ENCODE measurements at regions not wholly inside any gene's neighbourhood (a gene's known extent, or its start where the extent isn't known, plus 50 kb on each side); places are given as distances from the start of the nearest gene placed in this dataset.

DNA sequence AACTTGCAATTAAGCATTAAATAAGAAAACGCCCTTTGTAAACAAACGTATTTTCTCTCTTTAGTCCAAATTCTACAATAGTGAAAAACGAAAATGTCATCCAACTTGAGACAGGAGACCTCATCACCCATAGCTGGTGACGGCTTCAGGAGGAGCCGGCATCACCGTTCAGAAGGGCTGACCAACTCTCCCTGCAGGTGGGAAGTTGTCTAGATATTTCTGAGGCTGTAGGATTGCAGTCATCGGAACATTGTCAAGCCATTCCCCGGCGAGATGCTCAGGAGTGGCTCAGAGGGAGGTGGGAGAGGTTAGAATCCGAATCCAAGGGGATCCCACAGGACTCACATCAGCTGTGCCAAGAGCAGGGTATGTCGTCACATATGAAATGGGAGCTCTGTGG is 76.7 kb downstream of the RBFOX3 start:
- no peak for DNase-seq (ENCODE audit: low read depth)
- TF ChIP-seq, protein P1, sequence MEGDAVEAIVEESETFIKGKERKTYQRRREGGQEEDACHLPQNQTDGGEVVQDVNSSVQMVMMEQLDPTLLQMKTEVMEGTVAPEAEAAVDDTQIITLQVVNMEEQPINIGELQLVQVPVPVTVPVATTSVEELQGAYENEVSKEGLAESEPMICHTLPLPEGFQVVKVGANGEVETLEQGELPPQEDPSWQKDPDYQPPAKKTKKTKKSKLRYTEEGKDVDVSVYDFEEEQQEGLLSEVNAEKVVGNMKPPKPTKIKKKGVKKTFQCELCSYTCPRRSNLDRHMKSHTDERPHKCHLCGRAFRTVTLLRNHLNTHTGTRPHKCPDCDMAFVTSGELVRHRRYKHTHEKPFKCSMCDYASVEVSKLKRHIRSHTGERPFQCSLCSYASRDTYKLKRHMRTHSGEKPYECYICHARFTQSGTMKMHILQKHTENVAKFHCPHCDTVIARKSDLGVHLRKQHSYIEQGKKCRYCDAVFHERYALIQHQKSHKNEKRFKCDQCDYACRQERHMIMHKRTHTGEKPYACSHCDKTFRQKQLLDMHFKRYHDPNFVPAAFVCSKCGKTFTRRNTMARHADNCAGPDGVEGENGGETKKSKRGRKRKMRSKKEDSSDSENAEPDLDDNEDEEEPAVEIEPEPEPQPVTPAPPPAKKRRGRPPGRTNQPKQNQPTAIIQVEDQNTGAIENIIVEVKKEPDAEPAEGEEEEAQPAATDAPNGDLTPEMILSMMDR (IDR thresholded peaks at IDR 0.05; ENCODE audit: insufficient read depth, low read depth, low read length, missing control alignments) = no peak

DNA sequence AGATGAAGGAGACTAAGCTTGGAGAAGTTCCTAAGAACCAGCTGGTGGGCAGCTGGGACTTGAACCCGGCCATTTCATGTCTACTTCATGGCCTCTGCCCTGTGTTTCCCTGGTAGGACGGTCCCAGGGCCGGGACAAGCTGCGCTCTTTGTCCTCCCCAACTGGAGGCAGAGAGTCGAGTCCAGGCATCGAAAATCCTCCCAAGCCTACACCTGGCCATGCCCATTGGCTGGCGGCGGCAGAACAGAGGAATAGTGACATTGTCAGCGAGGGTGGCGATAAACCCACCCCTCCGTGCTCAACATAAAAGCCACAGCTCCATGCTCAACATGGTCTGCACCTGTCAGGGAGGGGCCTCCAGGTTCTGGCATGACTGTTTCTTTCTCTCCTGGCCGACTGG is 77.7 kb downstream of the RBFOX3 start:
- TF ChIP-seq, protein P1 (IDR thresholded peaks at IDR 0.05; ENCODE audit: insufficient read depth, low read depth, low read length, missing control alignments) = no peak
- H3K4me3 ChIP-seq (ENCODE audit: low read length) = no peak overlapping the region
- DNase-seq (ENCODE audit: low read depth) = no peak

More for the DNA sequence above, 76.7 kb downstream of the RBFOX3 start:
- H3K4me3 ChIP-seq (ENCODE audit: low read length) = no peak overlapping the region

DNA sequence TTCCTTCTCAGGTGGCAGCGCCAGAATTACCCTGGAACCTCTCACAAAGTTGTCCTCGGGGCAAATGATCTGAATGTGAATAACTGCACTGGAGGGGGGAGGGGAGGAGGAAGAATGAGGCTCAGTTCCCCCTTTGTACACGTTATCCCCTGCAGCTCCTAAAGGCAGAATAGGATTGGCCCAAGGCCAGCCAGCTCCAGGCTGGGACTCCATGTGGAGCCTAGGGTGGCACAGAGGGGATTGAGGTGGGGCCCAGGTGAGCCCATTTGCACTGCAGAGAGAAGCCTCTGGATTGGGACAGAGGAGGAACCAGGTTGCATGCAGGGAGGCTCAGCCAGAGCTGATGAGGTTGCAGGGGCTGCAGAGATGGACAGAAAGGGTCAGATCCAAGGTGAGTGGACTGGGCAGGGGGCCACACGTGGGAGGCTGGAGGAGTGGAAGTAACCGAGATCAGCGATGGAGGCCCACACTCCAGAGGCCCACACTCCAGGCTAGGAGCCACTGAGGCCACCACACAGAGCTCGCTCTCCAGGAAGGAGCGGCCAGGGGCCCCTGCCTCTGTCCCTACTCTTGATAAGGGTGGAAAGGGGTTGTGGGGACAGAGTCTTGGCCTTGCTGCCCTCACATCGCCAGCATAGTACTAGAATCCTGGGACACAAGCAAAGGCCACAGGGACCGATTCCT is 78.6 kb downstream of the RBFOX3 start:
- no peak overlapping the region for H3K4me3 ChIP-seq (ENCODE audit: low read length)
- no peak for DNase-seq (ENCODE audit: low read depth)
- TF ChIP-seq, protein P1 (IDR thresholded peaks at IDR 0.05; ENCODE audit: insufficient read depth, low read depth, low read length, missing control alignments) = no peak

DNA sequence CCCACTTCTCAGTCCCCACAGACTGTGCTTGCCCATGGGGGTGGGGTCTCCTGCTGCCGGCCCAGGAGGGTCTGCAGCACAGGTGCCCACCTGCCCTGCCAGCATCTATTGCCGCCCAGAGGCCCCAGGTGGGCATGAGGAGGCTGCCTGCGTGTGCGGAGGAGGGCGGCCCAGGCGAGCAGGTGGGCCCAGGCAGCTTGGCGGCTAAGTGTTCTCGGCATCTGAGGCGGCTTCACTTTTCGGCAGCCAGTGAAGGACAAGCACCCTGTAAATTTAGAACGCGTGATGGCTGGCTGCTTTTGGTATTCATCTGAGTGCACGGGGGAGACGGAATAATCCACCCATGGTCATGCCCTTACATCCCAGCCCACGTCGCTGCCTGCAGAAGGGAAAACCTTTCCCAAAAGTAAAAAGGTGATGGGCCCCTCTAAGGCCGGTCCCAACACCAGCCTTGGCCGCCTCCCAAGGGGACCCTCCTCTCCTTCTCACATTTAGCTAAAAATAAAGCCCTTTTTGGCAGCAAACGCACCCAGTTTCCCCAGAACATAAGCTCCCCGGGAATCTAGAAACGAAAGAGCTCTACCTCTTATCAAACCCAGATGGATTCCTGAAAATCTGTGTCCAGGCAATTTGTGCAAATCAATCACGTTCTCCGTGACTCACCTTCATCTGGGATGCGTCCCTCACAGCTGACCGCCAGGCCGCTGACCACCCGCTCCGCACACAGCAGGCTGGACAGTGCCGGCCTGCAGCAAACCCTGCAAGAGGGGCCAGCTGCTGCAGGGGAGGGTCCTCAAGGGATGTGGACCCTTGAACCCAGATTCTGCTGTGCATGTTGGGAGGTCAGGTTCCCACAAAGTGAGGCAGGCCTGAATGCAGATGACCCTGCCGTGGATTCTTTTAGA is 79.4 kb downstream of the RBFOX3 start:
- no peak overlapping the region for H3K4me3 ChIP-seq (ENCODE audit: low read length)
- TF ChIP-seq, protein P1 (IDR thresholded peaks at IDR 0.05; ENCODE audit: insufficient read depth, low read depth, low read length, missing control alignments) = no peak

DNA sequence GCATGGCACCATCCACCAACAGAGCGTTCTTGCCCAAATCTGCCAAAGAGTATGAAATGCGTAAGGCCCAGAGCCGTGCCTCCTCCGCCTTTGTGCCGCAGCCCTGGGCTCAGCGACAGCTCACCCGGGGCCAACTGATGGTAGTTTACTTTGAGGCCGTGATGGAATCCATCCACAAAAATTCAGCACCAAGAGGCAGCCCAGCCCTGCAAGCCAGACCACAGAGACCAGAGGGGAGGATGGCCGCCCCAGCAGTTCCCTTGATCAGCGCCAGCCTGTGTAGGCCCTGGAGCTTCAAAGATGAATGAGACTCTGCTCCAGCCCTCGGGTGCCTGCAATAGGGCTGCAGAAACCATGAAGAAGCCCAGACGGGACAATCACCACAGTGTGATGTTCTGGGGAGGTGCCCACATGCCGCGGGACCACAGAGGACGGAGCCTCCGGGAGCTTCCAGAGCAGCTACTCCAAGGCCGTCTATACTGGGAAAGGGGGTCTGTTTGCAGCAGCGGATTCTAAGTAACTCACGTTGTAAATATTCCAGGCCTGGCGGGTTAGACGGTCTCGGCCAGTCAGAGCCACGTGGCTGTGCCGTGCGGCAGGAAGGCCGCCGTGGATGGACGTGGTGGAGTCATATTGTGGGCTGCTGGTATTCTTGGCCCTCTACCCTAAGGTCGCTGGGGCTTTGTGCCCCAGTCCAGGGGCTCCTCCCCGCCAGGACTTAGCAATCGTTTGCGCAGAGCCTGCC is 80.3 kb downstream of the RBFOX3 start:
- H3K4me3 ChIP-seq (ENCODE audit: low read length) = no peak overlapping the region
- TF ChIP-seq, protein P1 (IDR thresholded peaks at IDR 0.05; ENCODE audit: insufficient read depth, low read depth, low read length, missing control alignments) = no peak
- no peak for DNase-seq (ENCODE audit: low read depth)

More for the DNA sequence above, 79.4 kb downstream of the RBFOX3 start:
- no peak for DNase-seq (ENCODE audit: low read depth)

DNA sequence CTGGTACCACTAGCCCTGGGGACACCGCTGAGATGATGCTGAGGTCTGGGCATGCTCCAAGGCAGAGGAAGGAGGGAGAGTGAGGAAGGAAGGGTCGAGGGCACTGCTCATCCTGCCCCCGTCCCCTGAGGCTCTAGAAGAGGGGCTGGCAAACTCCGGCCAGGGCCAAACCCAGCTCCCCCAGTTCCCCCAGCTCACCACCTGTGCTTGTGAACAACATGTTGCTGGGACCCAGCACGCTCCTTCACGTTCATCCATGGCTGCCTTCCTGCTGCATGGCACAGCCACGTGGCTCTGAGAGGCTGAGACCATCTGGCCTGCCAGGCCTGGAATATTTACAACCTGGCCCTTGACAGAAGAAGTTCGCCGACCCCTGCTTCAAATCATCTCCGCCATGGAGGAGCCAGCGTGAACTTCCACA is 81.2 kb downstream of the RBFOX3 start:
- H3K4me3 ChIP-seq (ENCODE audit: low read length) = no peak overlapping the region
- TF ChIP-seq, protein P1 (IDR thresholded peaks at IDR 0.05; ENCODE audit: insufficient read depth, low read depth, low read length, missing control alignments) = no peak
- no peak for DNase-seq (ENCODE audit: low read depth)
